LHCN-M2 (cell line): ENCODE measurements at regions not wholly inside any gene's neighbourhood (a gene's known extent, or its start where the extent isn't known, plus 50 kb on each side); places are given as distances from the start of the nearest gene placed in this dataset.

Source experiments
- DNase-seq: peaks from one replicate; pipeline ENCODE4 v3.0.0-alpha.2; 2012; ENCODE audit warnings: low read depth

- DNase-seq = peak; percentile 12
Measured at GRCh38 chr3:147034359-147034758, 372.0 kb downstream of the ZIC4 start.

GRCh38 chr3:147030274-147030673 lies 376.1 kb downstream of the ZIC4 start:
- DNase-seq = peak; percentile 60

DNA sequence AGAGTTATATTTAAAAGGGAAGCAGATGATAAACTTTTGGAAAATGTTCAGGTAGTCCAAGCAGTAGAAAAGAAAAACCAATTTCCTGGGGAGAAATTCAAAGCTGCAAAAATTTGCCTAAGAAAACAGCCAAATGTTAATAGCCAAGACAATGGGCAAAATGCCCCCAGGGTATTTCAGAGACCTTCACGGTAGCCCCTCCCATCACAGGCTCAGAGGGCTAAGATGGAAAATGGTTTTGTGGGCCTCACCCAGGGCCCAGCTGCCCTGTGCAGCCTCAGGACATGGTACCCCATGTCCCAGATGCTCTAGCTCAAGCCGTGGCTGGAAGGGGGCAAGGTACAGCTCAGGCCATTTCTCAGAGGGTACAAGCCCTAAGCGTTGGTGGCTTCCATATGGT lies 391.0 kb downstream of the ZIC4 start:
- no peak for DNase-seq

DNA sequence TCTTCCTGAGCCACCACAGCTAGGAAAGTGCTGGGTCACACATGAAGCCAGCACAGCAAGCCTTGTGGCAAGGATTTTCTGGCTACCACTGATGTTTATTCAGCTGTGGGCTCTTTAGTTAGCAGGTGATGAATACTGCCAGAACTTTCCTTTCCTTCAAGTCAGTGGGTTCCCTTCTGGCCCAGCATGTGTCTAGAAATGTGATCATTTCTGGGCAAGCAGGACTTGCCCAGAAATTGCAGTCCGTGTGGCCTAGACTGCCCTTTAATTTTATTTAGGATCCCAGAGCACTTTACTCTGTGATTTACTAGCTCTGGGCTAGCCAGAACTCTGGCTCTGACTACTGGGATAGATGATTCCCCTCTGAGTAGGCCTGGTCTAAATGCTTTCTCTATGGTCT lies 397.5 kb downstream of the ZIC4 start:
- DNase-seq = peak; percentile 93

DNA sequence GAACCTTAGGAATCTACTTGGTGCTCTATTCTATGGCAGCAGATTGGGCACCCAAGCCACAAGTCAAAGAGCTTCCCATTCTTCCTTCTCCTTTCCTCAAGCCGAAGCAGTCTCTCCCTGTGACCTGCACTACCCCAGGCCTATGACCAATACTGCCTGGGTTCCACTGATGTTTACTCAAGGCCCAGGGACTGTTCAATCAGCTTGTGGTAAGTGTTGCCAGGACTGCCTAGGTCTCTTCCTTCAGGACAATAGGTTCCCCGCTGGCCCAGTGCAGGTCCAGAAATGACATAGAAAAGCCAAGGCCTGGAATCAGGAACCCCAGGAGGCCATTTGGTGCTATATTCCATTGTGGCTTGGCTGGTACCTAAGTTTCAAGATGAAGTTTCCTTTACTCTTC lies 397.9 kb downstream of the ZIC4 start:
- DNase-seq = no peak

DNA sequence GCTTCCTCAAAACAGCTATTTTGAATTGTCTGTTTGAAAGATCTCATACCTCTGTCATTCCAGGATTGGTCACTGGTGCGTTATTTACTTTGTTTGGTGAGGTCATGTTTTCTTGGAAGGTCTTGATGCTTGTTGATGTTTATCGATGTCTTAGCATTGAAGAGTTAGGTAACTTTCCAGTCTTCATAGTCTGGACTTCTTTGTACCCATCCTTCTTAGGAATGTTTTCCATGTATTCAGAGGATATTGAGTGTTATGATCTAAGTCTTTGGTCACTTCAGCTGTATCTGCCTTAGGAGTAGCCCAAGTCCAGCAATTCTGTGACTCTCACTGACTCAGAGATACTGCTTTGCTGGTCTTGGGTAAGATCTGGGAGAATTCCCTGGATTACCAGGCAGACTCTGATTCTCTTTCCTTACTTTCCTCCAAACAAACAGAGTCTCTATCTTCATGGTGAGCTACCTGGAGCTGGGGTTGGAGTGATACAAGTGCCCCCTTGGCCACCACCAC lies 398.6 kb downstream of the ZIC4 start:
- peak; percentile 17 for DNase-seq

GRCh38 chr3:147002721-147003120 lies 397.6 kb upstream of the PLSCR5 start:
- no peak for DNase-seq

- no peak for DNase-seq
Measured at GRCh38 chr3:147000274-147000673, 395.1 kb upstream of the PLSCR5 start.

DNA sequence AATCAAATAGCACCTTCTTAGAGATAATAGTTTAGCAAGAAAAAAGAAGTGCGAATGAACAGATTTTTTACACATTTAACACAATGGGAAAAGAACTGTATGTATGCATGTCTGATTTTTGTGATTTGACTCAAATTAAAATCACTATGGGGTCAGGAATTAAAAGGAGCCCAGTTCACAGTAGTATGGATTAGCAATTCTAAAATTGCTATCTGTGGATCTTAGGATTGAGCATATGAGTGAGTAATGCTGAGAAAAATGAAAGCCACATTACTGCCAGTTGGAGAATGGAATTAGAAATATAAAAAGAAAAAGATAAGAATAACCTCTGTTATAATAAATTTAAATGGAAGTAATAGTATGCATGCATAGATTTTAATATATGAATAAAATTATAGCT lies 386.8 kb upstream of the PLSCR5 start:
- DNase-seq = no peak

GRCh38 chr3:146975476-146975875 lies 370.3 kb upstream of the PLSCR5 start:
- DNase-seq = no peak

GRCh38 chr3:146975032-146975431 lies 369.9 kb upstream of the PLSCR5 start:
- no peak for DNase-seq

- peak; percentile 21 for DNase-seq
Measured at GRCh38 chr3:146974001-146974400, 368.9 kb upstream of the PLSCR5 start.

GRCh38 chr3:146972726-146973125 lies 367.6 kb upstream of the PLSCR5 start:
- peak; percentile 62 for DNase-seq

DNA sequence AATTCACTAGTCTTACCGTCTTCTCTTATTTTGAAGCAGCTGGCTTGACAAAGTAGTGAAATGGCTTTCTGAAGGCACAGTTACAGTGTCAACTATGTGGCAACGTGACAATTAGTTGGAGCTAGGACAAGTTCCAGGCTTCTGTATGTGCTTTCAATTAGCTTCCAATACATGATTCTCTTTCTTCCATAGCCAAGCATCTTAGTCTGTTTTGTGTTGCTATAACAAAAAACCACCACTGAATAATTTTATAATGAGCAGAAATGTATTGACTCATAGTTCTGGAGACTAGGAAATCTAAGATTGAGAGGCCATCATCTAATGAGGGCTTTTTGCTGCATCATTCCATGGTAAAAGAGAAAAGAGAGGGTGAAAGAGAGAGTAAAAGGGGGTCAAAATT lies 365.1 kb upstream of the PLSCR5 start:
- DNase-seq = peak; percentile 7

DNA sequence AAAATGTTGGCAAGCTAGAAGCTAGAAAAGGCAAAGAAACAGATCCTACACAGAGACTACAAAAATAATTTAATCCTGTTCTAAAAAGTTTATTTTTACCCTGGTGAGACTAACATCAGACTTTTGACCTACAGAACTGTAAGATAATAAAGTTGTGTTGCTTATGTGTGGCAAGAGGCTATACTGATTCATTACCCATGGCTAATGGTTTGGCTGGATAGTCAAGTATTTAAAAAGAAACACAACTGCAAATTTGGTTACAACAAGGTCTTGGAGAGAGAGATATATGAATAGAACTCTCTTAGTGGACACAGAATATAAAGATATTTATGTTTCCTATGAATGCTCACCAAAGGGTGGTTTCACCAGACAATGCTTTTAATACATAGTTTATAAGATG lies 364.2 kb upstream of the PLSCR5 start:
- DNase-seq = peak; percentile 22

- DNase-seq = peak; percentile 91
Measured at GRCh38 chr3:146968204-146968651, 363.1 kb upstream of the PLSCR5 start.

DNA sequence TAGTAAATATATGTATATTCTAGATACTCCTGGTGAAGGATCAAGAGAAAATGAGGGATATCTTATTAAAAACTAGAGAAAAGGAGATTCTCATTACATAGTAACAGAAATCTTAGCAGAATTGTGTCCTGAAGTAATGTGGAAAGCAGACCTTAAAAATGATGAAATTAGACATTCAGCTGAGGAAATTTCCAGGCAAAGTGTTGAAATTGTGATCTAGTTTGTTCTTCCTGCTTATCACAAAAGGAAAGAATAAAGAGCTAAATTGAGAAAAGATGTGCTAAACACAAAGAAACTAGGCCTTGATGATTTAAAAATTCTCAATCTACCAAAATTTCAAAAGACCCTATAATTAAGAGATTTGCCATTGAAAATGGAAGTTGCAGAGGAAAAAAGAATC lies 362.6 kb upstream of the PLSCR5 start:
- DNase-seq = no peak

GRCh38 chr3:146966124-146966523 lies 361.0 kb upstream of the PLSCR5 start:
- no peak for DNase-seq

- DNase-seq = no peak
Measured at GRCh38 chr3:146953511-146953981, 348.4 kb upstream of the PLSCR5 start.

DNA sequence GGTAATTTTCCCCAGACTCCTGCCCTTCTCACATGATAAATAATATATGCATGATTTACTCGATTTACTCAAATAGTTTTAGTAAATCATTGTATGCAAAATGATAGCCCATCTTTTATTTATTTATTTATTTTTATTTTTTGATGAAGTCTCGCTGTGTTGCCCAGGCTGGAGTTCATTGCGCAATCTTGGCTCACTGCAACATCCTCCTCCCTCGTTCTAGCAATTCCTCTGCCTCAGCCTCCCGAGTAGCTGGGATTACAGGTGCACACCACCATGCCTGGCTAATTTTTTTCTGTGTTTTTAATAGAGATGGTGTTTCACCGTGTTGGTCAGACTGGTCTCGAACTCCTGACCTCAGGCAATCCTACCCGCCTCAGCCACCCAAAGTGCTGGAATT lies 343.8 kb upstream of the PLSCR5 start:
- DNase-seq = no peak

DNA sequence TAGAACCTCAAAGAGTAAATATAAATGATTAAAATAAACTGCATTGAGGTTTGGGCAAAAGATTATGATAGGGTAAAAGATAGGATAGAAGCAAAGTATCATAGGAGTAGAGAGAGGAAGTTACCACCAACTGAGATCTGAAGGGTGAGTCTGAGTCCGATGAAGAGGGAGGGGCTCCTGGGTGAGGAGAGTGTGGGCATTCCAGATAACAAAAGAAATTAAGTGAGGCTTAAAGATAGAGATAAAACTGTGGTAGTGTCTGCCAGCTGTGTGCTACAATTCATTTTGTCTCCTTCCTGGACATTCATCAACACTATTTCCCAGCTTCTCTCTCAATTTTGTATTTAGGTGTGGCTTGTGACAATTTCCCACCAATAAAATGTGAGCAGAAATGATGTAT lies 343.0 kb upstream of the PLSCR5 start:
- DNase-seq = no peak

DNA sequence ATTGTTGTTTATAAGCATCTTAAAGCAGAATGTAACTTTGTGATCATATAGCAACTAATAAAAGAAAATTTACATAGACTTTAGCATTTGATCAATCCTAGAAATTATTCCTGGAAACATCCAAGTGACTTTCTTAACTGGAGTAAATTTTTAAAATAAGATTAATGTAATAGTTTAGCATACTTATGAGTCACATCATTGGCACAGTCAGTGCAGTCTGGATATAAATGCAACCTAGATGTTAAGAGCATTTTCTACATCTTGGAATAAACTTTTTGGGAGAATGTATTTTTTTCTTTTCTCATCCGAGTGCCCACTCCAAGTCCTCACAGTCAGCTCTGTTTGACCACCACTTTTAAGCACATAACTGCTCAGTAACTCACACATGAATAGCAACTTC lies 324.6 kb upstream of the PLSCR5 start:
- DNase-seq = no peak

DNA sequence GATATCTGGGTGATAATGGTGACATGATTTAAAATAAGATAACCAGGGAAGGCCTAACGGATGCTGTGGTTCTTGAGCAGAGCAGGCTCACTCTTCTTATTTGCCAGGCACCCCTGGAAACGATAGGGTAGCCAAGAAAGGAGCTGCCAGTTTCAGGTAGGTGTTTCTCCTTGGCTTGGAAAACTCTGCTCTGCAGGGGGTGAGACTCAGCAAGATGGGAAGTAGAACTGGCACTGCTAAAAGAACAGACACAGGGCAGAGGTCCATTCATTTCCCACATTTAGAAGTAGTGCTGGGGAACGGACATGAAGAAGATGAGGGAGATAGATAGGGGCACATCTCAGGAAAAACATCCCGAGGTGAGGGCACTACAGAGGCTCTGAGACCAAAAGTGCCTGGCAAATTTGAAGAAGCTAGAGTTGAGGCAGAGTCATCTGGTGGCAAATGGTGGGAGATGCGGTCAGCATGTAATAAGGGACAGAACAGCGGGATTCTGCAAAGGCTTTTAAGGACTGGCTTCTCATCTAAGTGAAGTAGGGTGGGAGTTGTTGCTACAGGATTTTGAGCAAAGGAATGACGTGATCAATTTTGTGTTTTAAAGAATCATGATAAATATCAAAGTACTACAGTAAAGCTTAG lies 323.4 kb upstream of the PLSCR5 start:
- DNase-seq = no peak

DNA sequence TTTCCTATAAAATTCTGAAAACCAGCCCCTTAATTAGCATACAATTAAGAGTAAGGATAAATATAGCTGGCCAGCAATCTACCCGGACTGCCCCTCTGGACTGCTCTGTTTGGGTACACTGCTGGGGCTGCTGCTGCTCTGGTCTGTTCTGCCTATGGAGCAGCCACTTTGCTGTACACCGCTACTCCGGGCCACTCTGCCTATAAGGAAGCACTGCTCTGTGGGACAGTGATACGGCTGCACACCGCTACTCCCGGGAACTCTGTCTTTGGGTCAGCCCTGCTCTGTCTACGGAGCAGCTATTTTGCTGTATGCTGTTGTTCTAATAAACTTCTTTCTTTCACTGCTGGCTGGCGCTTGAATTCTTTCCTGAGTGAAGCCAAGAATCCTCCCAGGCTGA lies 316.5 kb upstream of the PLSCR5 start:
- no peak for DNase-seq
